ENCODE measurements at regions not wholly inside any gene's neighbourhood (a gene's known extent, or its start where the extent isn't known, plus 50 kb on each side); places are given as distances from the start of the nearest gene placed in this dataset.

DNA sequence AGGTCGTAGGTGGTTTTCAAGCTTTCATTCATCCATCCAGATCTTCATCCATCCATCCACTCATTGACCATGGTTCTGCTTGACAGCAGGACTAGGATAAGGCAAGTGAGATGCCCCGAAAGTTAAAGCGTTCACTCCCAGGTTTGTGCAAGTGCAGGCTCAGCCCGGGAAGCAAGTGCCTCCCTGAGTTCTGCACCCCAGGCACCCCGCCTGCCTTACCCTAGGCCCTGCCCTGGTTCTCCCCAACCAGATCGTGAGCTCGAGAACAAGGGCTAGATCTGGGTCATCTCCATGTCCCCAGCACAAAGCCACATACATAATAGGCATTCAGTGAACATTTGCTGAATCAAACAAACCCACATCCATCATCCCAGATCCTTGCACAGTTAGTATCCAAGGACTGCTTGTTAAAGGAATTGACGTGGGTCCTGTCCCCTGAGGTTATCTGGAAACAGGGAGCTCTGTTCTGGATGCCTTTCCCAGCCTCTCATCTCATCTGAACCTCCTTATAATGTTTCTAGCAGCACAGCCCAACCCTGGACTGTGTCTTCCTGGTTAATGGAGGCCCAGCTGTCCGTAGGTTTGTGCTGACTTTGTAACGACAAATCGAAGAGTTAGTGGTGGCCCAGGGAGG is 116.1 kb upstream of the GPC1 start:
- no peaks in the 10 kb centered on the region for H3K36me3 ChIP-seq (replicated peaks in 1 of 2)
- no peak overlapping the region for H3K4me3 ChIP-seq
- peak in 2 of 7 donors; percentile 6 to 17 for DNase-seq
- no peak for TF ChIP-seq POLR2A (IDR thresholded peaks at IDR 0.05)
- TF ChIP-seq, protein P1, sequence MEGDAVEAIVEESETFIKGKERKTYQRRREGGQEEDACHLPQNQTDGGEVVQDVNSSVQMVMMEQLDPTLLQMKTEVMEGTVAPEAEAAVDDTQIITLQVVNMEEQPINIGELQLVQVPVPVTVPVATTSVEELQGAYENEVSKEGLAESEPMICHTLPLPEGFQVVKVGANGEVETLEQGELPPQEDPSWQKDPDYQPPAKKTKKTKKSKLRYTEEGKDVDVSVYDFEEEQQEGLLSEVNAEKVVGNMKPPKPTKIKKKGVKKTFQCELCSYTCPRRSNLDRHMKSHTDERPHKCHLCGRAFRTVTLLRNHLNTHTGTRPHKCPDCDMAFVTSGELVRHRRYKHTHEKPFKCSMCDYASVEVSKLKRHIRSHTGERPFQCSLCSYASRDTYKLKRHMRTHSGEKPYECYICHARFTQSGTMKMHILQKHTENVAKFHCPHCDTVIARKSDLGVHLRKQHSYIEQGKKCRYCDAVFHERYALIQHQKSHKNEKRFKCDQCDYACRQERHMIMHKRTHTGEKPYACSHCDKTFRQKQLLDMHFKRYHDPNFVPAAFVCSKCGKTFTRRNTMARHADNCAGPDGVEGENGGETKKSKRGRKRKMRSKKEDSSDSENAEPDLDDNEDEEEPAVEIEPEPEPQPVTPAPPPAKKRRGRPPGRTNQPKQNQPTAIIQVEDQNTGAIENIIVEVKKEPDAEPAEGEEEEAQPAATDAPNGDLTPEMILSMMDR (IDR thresholded peaks at IDR 0.05) = no peak
- H3K4me1 ChIP-seq (replicated peaks in 1 of 2) = no peaks in the 10 kb centered on the region
- WGBS, 4 donors = 80 to 90% (median 81%) methylated on average over 11 of the region's 11 CpGs
- H3K9me3 ChIP-seq (replicated peaks in 1 of 3) = no peaks in the 10 kb centered on the region
- no peaks in the 10 kb centered on the region for H3K27me3 ChIP-seq
- intact Hi-C loops (cut with DNase I) = no loop called here
- H3K27ac ChIP-seq = peak overlapping the region in 1 of 5 donors; percentile 40

DNA sequence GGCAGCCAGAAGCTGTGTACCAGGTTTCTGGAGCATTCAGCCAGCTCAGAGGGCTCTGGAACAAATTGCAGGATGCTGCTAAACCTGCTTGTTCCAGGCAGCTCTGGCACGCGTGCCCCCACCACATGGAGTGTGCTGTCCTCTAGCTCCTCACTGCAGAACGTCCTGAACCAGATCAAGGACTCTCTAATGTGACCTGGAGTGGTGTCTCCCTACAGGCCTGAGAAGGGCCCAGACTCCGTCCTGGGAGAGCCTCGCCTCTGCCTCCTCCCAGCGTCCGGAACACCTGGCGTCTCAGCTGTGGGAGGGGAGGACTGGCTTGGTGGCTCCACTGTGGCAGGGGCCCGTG is 115.6 kb upstream of the GPC1 start:
- TF ChIP-seq, protein P1 (IDR thresholded peaks at IDR 0.05) = no peak
- no peak for TF ChIP-seq POLR2A (IDR thresholded peaks at IDR 0.05)
- no peaks in the 10 kb centered on the region for H3K4me1 ChIP-seq (replicated peaks in 1 of 2)
- H3K4me3 ChIP-seq = no peak overlapping the region
- H3K36me3 ChIP-seq (replicated peaks in 1 of 2) = no peaks in the 10 kb centered on the region
- DNase-seq = peak in 2 of 7 donors; percentile 15 to 48
- 70 to 87% (median 79%) methylated on average over 3 to 9 of the region's 9 CpGs for WGBS, 4 donors
- no peaks in the 10 kb centered on the region for H3K27me3 ChIP-seq
- intact Hi-C loops (cut with DNase I) = no loop called here
- H3K27ac ChIP-seq = peak overlapping the region in 1 of 5 donors; percentile 40
- no peaks in the 10 kb centered on the region for H3K9me3 ChIP-seq (replicated peaks in 1 of 3)

DNA sequence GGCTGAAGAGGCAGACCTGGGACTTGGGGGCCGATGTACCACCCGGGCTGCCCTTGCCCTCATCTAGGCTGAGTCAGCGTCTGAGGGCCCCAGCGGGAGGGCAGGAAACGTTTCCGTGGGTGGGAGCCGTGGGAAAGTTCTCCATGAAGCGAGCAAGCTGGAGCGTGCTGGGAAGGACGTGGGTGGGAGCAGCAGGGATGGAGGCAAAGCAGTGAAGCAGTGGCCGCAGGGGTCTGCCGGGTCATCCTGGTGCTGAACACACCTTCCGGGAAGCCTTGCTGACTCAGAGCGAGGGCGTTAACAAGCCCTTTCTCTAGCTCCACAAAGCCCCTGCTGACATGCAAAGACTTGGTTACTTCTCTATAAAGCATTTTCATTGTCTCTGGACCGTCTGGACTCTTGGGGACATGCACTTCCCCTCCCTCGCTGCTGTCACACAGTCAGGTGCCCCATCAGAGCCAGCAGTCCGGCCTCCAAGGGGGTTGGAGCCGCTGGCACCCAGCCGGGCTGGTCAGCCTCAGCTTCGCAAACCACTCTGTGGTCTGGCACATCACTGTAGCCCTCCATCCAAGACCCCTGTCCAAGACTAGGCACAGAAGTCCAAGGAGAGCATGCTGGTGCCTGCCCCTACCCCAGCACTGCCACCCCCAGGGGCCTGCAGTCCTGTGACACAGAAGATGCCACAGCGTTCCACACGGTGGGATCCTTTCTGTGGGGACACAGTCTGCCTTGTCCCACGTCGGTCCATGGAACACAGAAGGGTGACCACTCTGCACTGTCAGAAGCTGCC is 115.1 kb upstream of the GPC1 start:
- DNase-seq = peak in 4 of 7 donors; percentile 16 to 70 (median 30)
- WGBS, 4 donors = 65 to 69% (median 68%) methylated on average over 16 to 25 of the region's 25 CpGs
- TF ChIP-seq, protein P1 (IDR thresholded peaks at IDR 0.05) = no peak
- TF ChIP-seq POLR2A (IDR thresholded peaks at IDR 0.05) = no peak
- H3K36me3 ChIP-seq (replicated peaks in 1 of 2) = no peaks in the 10 kb centered on the region
- H3K4me3 ChIP-seq = no peak overlapping the region
- H3K9me3 ChIP-seq (replicated peaks in 1 of 3) = no peaks in the 10 kb centered on the region
- intact Hi-C loops (cut with DNase I) = no loop called here
- no peaks in the 10 kb centered on the region for H3K27me3 ChIP-seq
- H3K4me1 ChIP-seq (replicated peaks in 1 of 2) = no peaks in the 10 kb centered on the region
- peak overlapping the region in 1 of 5 donors; percentile 40 for H3K27ac ChIP-seq

DNA sequence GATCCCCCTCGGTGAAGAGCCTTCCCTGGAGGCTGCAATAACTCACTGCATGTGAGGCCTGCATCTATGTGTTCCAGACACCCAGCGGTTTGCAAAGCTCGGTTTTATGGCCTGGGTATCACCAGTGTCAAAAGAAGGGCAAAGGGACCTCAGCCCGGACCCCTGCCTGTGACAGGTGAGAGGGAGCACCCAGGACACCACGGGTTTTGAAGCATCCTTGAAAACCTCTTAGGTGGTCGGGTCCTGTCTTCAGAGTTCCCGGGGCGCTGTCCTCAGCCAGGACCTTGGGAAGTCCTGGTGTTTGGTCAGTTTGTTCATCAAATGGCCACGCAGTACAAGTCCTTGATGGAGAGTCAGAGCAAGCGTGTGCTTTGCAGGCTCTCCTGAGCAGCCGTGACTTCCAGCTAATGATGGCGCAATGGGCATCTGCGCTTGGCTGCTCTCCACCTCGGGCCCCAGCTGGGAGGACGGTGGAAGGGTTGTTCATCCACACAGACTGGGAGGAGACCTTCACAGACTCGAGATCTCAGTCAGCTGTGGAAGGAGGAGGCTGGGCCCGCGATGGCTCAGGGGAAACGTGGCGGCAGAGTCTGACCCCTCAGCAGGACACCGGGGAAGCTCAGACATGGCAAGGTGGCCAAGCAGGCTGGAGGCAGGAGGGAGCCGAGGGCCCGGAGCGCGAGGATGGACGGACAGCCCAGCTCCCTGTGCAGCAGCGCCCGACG is 113.1 kb upstream of the GPC1 start:
- TF ChIP-seq POLR2A (IDR thresholded peaks at IDR 0.05) = no peak
- TF ChIP-seq, protein P1 (IDR thresholded peaks at IDR 0.05) = no peak
- intact Hi-C loops (cut with DNase I) = no loop called here
- H3K36me3 ChIP-seq (replicated peaks in 1 of 2) = no peaks in the 10 kb centered on the region
- H3K4me3 ChIP-seq = no peak overlapping the region
- H3K27ac ChIP-seq = no peak overlapping the region
- WGBS, 4 donors = 72 to 82% (median 75%) methylated on average over 23 to 29 of the region's 29 CpGs
- no peaks in the 10 kb centered on the region for H3K9me3 ChIP-seq (replicated peaks in 1 of 3)
- no peaks in the 10 kb centered on the region for H3K27me3 ChIP-seq
- peak in 6 of 7 donors; percentile 69 to 81 (median 76) for DNase-seq
- no peaks in the 10 kb centered on the region for H3K4me1 ChIP-seq (replicated peaks in 1 of 2)
